Caco-2 (cell line): ENCODE measurements at regions not wholly inside any gene's neighbourhood (a gene's known extent, or its start where the extent isn't known, plus 50 kb on each side); places are given as distances from the start of the nearest gene placed in this dataset.
"Not testable (repeated sequence)": the region's sequence is repeated elsewhere in the genome, so short reads cannot be mapped to it uniquely, and the experiment has no call there.

ENCODE experiments used
- BruUV-seq: library from RNA; stranded (reverse); fragments of 400-500 nt; replicated peaks from 2 replicates; lab custom pipeline; 2021; lab: Mats Ljungman, UMichigan
- CTCF ChIA-PET: fragments of 300-600 bp; sonication (Branson Sonifier 250); formaldehyde crosslinking; loops from one replicate; lab custom pipeline; 2022; ENCODE audit warnings: antibody characterized with exemption; lab: Charles Lee
- POLR2A ChIA-PET: fragments of 300-600 bp; sonication (Branson Sonifier 250); formaldehyde crosslinking; loops from one replicate; lab custom pipeline; 2022; ENCODE audit warnings: antibody characterized with exemption; lab: Charles Lee
- DNase-seq, 2 experiments: peaks; one replicate each; pipeline versions ENCODE4 v3.0.0 to v3.0.0-alpha.2; 2020 to 2022
- H3K27me3 ChIP-seq: replicated peaks from 2 replicates; pipeline ENCODE4 v1.6.0; 2011; ENCODE audit warnings: low read length; ENCODE audit not compliant: control insufficient read depth, insufficient read depth
- H3K36me3 ChIP-seq: 2 replicates; pipeline ENCODE4 v1.5.1; 2011; ENCODE audit warnings: low read length; ENCODE audit not compliant: control insufficient read depth, insufficient read depth
- H3K4me1 ChIP-seq: fragments of 250-450 bp; sonication (Bioruptor Pico); 2 replicates; pipeline ENCODE4 v1.5.1; 2020; ENCODE audit warnings: mild to moderate bottlenecking
- H3K4me3 ChIP-seq: 2 replicates; pipeline ENCODE4 v1.5.1; 2011; ENCODE audit warnings: low read depth, mild to moderate bottlenecking, control low read depth, low read length
- H3K9me3 ChIP-seq: fragments of 250-450 bp; sonication (Bioruptor Pico); 2 replicates; pipeline ENCODE4 v1.5.1; 2020; ENCODE audit warnings: mild to moderate bottlenecking, moderate library complexity
- H3K27ac Mint-ChIP-seq: one replicate; pipeline ENCODE4 v1.8.0; 2022; ENCODE audit warnings: mixed read lengths; ENCODE audit not compliant: unreplicated experiment
- H3K27me3 Mint-ChIP-seq: one replicate; pipeline ENCODE4 v1.8.0; 2022; ENCODE audit warnings: mixed read lengths; ENCODE audit not compliant: insufficient read depth, unreplicated experiment
- H3K36me3 Mint-ChIP-seq: one replicate; pipeline ENCODE4 v1.8.0; 2022; ENCODE audit warnings: mild to moderate bottlenecking, mixed read lengths; ENCODE audit not compliant: insufficient read depth, unreplicated experiment
- H3K4me1 Mint-ChIP-seq: one replicate; pipeline ENCODE4 v1.8.0; 2022; ENCODE audit warnings: low read depth, mixed read lengths; ENCODE audit not compliant: unreplicated experiment
- H3K4me3 Mint-ChIP-seq: one replicate; pipeline ENCODE4 v1.8.0; 2022; ENCODE audit warnings: mild to moderate bottlenecking, moderate library complexity, mixed read lengths; ENCODE audit not compliant: unreplicated experiment
- H3K9me3 Mint-ChIP-seq: one replicate; pipeline ENCODE4 v1.8.0; 2022; ENCODE audit warnings: mixed read lengths; ENCODE audit not compliant: unreplicated experiment
- CTCF ChIP-seq, 2 experiments: fragments of 200-600 bp in 1 of 2; IDR thresholded peaks; 1 replicate in 1 of 2; 2 replicates in 1 of 2; pipeline versions ENCODE4 v1.5.1 to v1.8.0; 2011 to 2022; ENCODE audit warnings: antibody characterized with exemption in 1 of 2, control low read depth in 1 of 2, inconsistent platforms in 1 of 2, low read depth in 1 of 2, low read length in 1 of 2, mild to moderate bottlenecking in 1 of 2, moderate library complexity in 1 of 2; ENCODE audit not compliant: insufficient read depth in 1 of 2, severe bottlenecking in 1 of 2, unreplicated experiment in 1 of 2
- intact Hi-C: fragments of 100-400 bp; cut with micrococcal nuclease; formaldehyde crosslinking; loops from one replicate; pipeline ENCODE4 v1.10.0; 2022; ENCODE audit not compliant: unreplicated experiment

GRCh38 chr2:12567411-12567810 is 149.3 kb upstream of the TRIB2 start:
- Histone ChIP-seq H3K27me3 (no peaks in the 10 kb centered on the region), H3K9me3 (no peaks in the 10 kb centered on the region), H3K36me3 (no peaks in the 10 kb centered on the region), H3K4me1 (no peaks in the 10 kb centered on the region), H3K4me3 (no peak overlapping the region)
- ChIA-PET CTCF (no interaction called here), POLR2A (no interaction called here)
- no peak for TF ChIP-seq CTCF (IDR thresholded peaks at IDR 0.05; ENCODE audit: insufficient read depth in 1 of 2, low read depth in 1 of 2, low read length in 1 of 2, severe bottlenecking in 1 of 2, unreplicated experiment in 1 of 2)
- Mint-ChIP-seq H3K36me3 (no peaks in the 10 kb centered on the region), H3K27me3 (peaks cover 22% of the 10 kb centered on the region), H3K4me3 (no peak overlapping the region), H3K4me1 (peaks cover 5% of the 10 kb centered on the region), H3K27ac (no peak overlapping the region), H3K9me3 (no peaks in the 10 kb centered on the region)
- no peak for DNase-seq
- intact Hi-C loops = no loop called here
- BruUV-seq = no TSS peak

GRCh38 chr2:12569510-12569909 is 147.2 kb upstream of the TRIB2 start:
- CTCF ChIA-PET, DNase-seq, intact Hi-C loops, H3K9me3 Mint-ChIP-seq, H3K9me3 ChIP-seq, H3K4me3 Mint-ChIP-seq, H3K27me3 ChIP-seq, BruUV-seq, H3K4me3 ChIP-seq, H3K27ac Mint-ChIP-seq, H3K36me3 Mint-ChIP-seq, H3K36me3 ChIP-seq, POLR2A ChIA-PET, H3K4me1 Mint-ChIP-seq, H3K4me1 ChIP-seq: not testable (repeated sequence)
- H3K27me3 Mint-ChIP-seq = peaks cover 13% of the 10 kb centered on the region

- H3K4me3 ChIP-seq, DNase-seq, CTCF ChIA-PET, H3K4me1 Mint-ChIP-seq, H3K27ac Mint-ChIP-seq, POLR2A ChIA-PET, H3K4me3 Mint-ChIP-seq, intact Hi-C loops, H3K9me3 Mint-ChIP-seq, H3K36me3 ChIP-seq, H3K9me3 ChIP-seq, H3K27me3 ChIP-seq, BruUV-seq, H3K4me1 ChIP-seq, H3K36me3 Mint-ChIP-seq: not testable (repeated sequence)
- peaks cover 11% of the 10 kb centered on the region for H3K27me3 Mint-ChIP-seq
Measured at GRCh38 chr2:12569929-12570328, 146.8 kb upstream of the TRIB2 start.

- no peak for DNase-seq
- ChIA-PET POLR2A (no interaction called here), CTCF (no interaction called here)
- Histone ChIP-seq H3K9me3 (0 out of 2 replicates have a peak, but pooled peaks cover 2% of the 10 kb centered on the region), H3K36me3 (no peaks in the 10 kb centered on the region), H3K4me3 (no peak overlapping the region), H3K27me3 (no peaks in the 10 kb centered on the region), H3K4me1 (no peaks in the 10 kb centered on the region)
- TF ChIP-seq CTCF (IDR thresholded peaks at IDR 0.05; ENCODE audit: insufficient read depth in 1 of 2, low read depth in 1 of 2, low read length in 1 of 2, severe bottlenecking in 1 of 2, unreplicated experiment in 1 of 2) = no peak
- no peak overlapping the region for H3K27ac Mint-ChIP-seq
- H3K4me3 Mint-ChIP-seq = no peak overlapping the region
- no TSS peak for BruUV-seq
- no peaks in the 10 kb centered on the region for H3K4me1 Mint-ChIP-seq
- intact Hi-C loops = no loop called here
- H3K36me3 Mint-ChIP-seq = no peaks in the 10 kb centered on the region
- H3K27me3 Mint-ChIP-seq = peaks cover under 1% of the 10 kb centered on the region
- no peaks in the 10 kb centered on the region for H3K9me3 Mint-ChIP-seq
Measured at GRCh38 chr2:12577091-12577490, 139.6 kb upstream of the TRIB2 start.
